ENCODE measurements at regions not wholly inside any gene's neighbourhood (a gene's known extent, or its start where the extent isn't known, plus 50 kb on each side); places are given as distances from the start of the nearest gene placed in this dataset.

DNA sequence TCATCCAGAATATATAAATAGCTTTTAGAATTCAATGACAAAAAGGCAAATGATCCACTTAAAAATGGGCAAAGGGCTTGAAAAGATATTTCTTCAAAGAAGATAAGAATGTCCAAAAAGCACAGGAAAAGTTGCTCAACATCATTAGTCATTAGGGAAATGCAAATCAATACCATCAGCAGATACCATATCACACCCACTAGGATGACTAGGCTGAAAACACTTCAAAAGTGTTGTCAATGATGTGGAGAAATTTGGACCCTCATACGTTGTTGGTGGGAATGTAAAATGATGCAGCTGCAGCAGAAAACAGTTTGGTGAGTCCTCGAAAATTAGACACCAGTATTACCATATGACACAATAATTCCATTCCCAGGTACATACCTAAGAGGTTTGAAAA is 303.6 kb upstream of the SLC35B3 start:
- DNase-seq (ENCODE audit: low read depth): no peak

GRCh38 chr6:8736156-8736895 is 301.0 kb upstream of the SLC35B3 start:
- no peak for DNase-seq (ENCODE audit: low read depth)

- DNase-seq (ENCODE audit: low read depth): no peak
Observed at GRCh38 chr6:8733879-8734278, 298.5 kb upstream of the SLC35B3 start.

GRCh38 chr6:8731874-8732273 is 296.5 kb upstream of the SLC35B3 start:
- DNase-seq (ENCODE audit: low read depth): no peak

DNA sequence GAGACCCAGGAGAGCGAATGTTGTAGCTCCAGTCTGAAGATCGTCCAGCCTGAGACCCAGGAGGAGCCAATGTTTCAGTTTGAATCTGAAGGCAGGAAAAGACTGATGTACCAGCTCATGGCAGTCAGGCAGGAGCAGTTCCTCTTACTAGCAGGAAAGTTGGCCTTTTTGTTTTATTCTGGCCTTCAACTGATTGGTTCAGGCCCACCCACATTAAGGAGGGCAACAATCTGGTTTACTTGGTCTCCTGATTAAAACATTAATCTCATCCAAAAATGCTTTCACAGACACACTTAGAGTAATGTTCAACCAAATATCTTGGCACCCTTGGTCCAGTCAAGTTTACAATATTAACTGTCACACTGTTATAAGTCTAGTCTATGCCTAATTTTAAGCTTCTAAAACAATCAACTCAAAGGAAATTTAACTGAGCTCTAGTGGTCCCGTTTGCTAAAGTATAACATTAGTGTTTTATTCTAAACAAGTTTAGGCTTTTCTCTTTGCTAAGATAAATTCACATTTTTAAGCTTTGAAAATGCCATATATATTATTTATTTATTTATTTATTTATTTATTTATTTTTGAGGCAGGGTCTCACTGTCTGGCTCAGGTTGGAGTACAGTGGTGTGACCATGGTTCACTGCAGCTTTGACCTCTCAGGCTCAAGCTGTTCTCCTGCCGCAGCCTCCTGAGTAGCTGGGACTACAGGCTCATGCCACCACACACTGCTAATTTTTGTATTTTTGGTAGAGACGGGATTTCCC is 275.5 kb upstream of the SLC35B3 start:
- no peak for DNase-seq (ENCODE audit: low read depth)

GRCh38 chr6:8707956-8708772 is 272.8 kb upstream of the SLC35B3 start:
- DNase-seq (ENCODE audit: low read depth): peak; percentile 13

- DNase-seq (ENCODE audit: low read depth): no peak
Observed at GRCh38 chr6:8707369-8707768, 272.0 kb upstream of the SLC35B3 start.

GRCh38 chr6:8705435-8706020 is 270.2 kb upstream of the SLC35B3 start:
- DNase-seq (ENCODE audit: low read depth): no peak

DNA sequence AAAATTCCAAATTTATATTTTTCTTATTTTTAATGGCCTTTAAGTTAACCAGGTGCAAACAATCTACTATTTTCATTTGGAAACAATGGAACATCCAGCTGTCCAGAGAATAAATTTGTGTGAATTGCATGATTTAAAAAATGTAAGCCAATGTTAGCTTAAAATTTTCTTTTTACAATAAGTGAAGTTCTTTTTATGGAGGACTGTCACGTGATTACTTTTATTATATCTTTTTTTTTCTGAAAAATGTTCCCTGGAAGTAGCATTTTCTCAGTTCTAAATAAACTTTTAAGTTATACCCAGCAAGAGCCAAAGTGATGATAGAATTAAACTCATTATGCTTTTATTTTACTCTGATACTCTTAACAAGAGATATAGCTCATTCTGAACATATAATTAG is 267.7 kb upstream of the SLC35B3 start:
- DNase-seq (ENCODE audit: low read depth): no peak

DNA sequence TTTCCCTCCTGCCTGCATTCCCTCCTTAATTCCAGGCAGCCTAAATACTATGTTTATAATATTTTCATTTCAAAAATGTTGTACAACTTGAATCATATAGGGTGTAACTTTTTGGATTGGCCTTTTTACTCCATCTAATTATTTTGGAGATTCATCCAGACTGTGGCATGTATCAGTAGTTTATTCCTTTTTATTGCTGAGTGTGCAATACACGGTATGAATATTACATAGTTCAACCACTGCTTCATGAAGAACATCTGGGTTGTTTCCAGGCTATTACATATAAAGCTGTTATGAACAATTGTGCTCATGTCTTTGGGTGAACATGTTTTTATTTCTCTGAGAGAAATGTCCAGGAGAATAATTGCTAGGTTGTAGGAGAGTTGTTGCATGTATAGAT is 253.5 kb upstream of the SLC35B3 start:
- no peak for DNase-seq (ENCODE audit: low read depth)

GRCh38 chr6:8686077-8686476 is 250.7 kb upstream of the SLC35B3 start:
- no peak for DNase-seq (ENCODE audit: low read depth)

GRCh38 chr6:8683204-8683603 is 247.9 kb upstream of the SLC35B3 start:
- DNase-seq (ENCODE audit: low read depth): no peak

DNA sequence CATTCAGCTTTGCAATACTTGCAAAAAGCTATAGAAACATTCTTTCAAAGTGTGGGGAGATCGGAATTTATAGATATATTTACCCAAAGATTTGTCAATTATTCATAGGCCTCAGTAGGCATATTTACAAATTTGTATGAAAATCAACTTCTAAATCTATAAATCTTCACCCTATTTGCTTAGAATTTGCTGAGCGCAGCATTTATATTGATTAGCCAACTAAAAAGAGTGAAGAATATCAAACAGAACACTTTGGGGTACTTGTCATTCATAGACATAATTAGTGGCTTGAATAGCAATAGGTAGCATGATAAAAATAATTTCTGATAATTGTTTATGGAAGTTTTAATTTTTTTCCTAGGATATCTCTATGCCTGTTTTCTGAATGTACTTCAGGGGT is 244.5 kb upstream of the SLC35B3 start:
- DNase-seq (ENCODE audit: low read depth): no peak

- DNase-seq (ENCODE audit: low read depth): no peak
Observed at GRCh38 chr6:8678466-8678865, 243.1 kb upstream of the SLC35B3 start.

GRCh38 chr6:8674126-8674525 is 238.8 kb upstream of the SLC35B3 start:
- DNase-seq (ENCODE audit: low read depth): no peak

DNA sequence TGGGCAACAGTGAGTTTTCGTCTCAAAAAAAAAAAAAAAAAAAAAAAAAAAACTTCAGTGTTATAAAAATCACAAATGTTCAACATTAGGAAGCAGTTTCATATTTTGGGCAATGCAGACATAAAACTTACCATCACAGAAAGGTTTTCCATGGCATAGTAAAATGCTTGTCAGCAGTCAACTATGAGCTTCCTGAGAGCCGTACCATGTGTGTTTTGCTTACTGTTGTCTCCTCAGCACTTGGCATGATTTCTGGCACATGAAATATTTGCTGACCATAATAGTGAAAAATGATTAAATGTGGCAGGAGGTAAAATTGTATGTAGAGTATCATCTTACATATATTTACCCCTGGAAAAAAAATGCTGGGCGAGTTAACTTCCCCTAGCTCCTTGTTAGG is 237.5 kb upstream of the SLC35B3 start:
- DNase-seq (ENCODE audit: low read depth): no peak

DNA sequence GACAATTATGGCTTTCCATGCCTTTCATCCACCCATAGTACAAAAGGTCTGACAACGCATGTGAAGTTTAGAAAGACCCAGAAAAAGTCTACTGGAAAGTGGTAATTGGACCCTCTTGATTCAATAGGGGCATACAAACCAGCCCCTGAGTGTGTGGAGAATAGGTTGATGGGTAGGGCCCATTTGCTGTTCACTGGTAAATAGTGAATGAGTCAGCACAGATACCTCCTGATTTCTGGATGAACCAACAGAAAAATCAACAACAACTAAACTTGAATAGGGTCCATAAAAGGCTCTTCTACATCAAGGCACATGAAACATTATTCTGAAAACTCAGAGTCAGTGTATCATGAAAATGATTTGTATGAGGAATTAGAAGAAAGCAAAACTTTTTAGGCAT is 235.4 kb upstream of the SLC35B3 start:
- no peak for DNase-seq (ENCODE audit: low read depth)

DNA sequence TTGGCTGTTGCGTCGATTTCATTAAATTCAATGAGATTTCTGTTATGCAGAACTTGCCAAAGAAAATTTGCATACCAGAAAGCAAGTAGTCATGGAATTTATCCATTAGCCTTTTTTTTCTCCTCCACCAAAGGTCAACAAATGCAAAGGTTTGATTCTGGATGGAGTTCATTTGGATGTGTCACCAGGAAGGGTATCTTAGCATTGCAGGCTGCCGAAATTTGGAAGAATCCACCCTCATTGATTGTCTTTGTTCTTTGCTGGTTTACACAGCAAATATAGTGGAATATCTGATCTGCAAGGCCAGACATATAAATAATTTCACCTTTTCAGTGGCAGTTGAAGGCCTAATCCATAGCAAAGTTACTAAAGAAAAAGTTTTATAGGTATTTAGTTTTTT is 229.4 kb upstream of the SLC35B3 start:
- DNase-seq (ENCODE audit: low read depth): no peak

GRCh38 chr6:8664070-8664469 is 228.7 kb upstream of the SLC35B3 start:
- DNase-seq (ENCODE audit: low read depth): no peak

GRCh38 chr6:8659404-8660189 is 224.3 kb upstream of the SLC35B3 start:
- DNase-seq (ENCODE audit: low read depth): no peak

DNA sequence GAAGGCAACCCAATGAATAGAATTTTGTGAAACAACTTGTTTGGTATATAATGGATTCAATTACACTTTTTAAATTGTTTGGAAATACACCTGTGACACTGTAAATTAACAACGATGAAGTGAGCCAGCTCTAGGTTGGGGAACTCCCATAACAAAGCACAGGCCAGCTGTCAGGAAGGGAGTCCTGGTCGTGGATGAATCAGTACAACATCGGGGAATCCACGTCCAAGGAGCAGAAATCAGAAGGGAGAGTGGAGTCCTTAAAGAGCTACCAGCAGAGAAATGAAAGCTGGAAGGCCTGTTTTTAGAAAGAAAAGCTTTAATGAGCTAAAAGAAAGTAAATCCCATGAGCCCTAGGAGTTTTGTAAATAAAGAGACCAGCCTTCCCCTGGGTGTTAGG is 223.1 kb upstream of the SLC35B3 start:
- DNase-seq (ENCODE audit: low read depth): no peak

GRCh38 chr6:8657522-8657921 is 222.2 kb upstream of the SLC35B3 start:
- no peak for DNase-seq (ENCODE audit: low read depth)

Data from non-pigmented ciliary epithelial cell (primary cell).